A673 (cell line): ENCODE measurements at regions not wholly inside any gene's neighbourhood (a gene's known extent, or its start where the extent isn't known, plus 50 kb on each side); places are given as distances from the start of the nearest gene placed in this dataset.

Experiments used
- BruUV-seq: library from RNA; stranded (reverse); fragments of 400-500 nt; replicated peaks from 2 replicates; lab custom pipeline; 2021; lab: Mats Ljungman, UMichigan
- CTCF ChIA-PET: fragments of 300-600 bp; sonication (Branson Sonifier 250); formaldehyde crosslinking; loops from one replicate; lab custom pipeline; 2022; ENCODE audit warnings: antibody characterized with exemption; lab: Charles Lee
- POLR2A ChIA-PET: fragments of 300-600 bp; sonication (Branson Sonifier 250); formaldehyde crosslinking; loops from one replicate; lab custom pipeline; 2022; ENCODE audit warnings: antibody characterized with exemption; ENCODE audit not compliant: low non-redundant PET; lab: Charles Lee
- DNase-seq: peaks from one replicate; pipeline ENCODE4 v3.0.0-alpha.2; 2015; ENCODE audit warnings: low spot score
- H3K27ac ChIP-seq: fragments of 200-600 bp; sonication (generic); 2 replicates; pipeline ENCODE4 v1.5.1; 2016; ENCODE audit warnings: mixed run types, low read depth, mild to moderate bottlenecking, mixed read lengths, antibody characterized with exemption, low read length; ENCODE audit not compliant: poor library complexity, severe bottlenecking
- H3K27me3 ChIP-seq: fragments of 200-600 bp; sonication (generic); replicated peaks from 2 replicates; pipeline ENCODE4 v1.6.1; 2017; ENCODE audit warnings: mixed run types, low read depth, mild to moderate bottlenecking, mixed read lengths, antibody characterized with exemption, low read length; ENCODE audit not compliant: insufficient read depth, poor library complexity
- H3K36me3 ChIP-seq: fragments of 200-600 bp; sonication (generic); 2 replicates; pipeline ENCODE4 v1.6.1; 2016; ENCODE audit warnings: mixed run types, mild to moderate bottlenecking, mixed read lengths, antibody characterized with exemption, low read length; ENCODE audit not compliant: insufficient read depth, poor library complexity, severe bottlenecking
- H3K4me1 ChIP-seq: fragments of 200-600 bp; sonication (generic); 2 replicates; pipeline ENCODE4 v1.6.1; 2017; ENCODE audit warnings: mixed run types, mild to moderate bottlenecking, mixed read lengths, antibody characterized with exemption, low read length; ENCODE audit not compliant: insufficient read depth, poor library complexity, severe bottlenecking
- H3K4me3 ChIP-seq: fragments of 200-600 bp; sonication (generic); 2 replicates; pipeline ENCODE4 v1.5.1; 2016; ENCODE audit warnings: low read depth, mixed run types, mild to moderate bottlenecking, mixed read lengths, low read length; ENCODE audit not compliant: poor library complexity, severe bottlenecking
- H3K9me3 ChIP-seq: fragments of 200-600 bp; sonication (generic); 2 replicates; pipeline ENCODE4 v1.6.1; 2016; ENCODE audit warnings: mixed run types, low read depth, mild to moderate bottlenecking, mixed read lengths, antibody characterized with exemption, low read length; ENCODE audit not compliant: poor library complexity, severe bottlenecking
- CTCF ChIP-seq: fragments of 300-800, 200-600 bp; sonication (generic); conservative IDR thresholded peaks from 2 replicates; pipeline ENCODE4 v1.5.1; 2017; ENCODE audit warnings: low read depth, mild to moderate bottlenecking, antibody characterized with exemption, low read length, moderate library complexity, mixed read lengths
- EZH2 ChIP-seq: fragments of 200-600 bp; sonication (generic); IDR thresholded peaks from 2 replicates; pipeline ENCODE4 v1.6.1; 2017; ENCODE audit warnings: borderline replicate concordance, low read depth, mild to moderate bottlenecking, mixed read lengths, antibody characterized with exemption, low read length; ENCODE audit not compliant: poor library complexity, severe bottlenecking
- intact Hi-C: fragments of 100-400 bp; cut with micrococcal nuclease; formaldehyde crosslinking; loops from one replicate; pipeline ENCODE4 v1.10.0; 2022; ENCODE audit not compliant: unreplicated experiment

- Histone ChIP-seq H3K4me3 (no peak overlapping the region), H3K36me3 (no peaks in the 10 kb centered on the region), H3K9me3 (no peaks in the 10 kb centered on the region), H3K27me3 (no peaks in the 10 kb centered on the region), H3K4me1 (no peaks in the 10 kb centered on the region), H3K27ac (no peak overlapping the region)
- no peak for DNase-seq
- ChIA-PET CTCF (no interaction called here), POLR2A (no interaction called here)
- intact Hi-C loops = no loop called here
- BruUV-seq = no TSS peak
- TF ChIP-seq EZH2 (no peak), CTCF (no peak)
Observed at GRCh38 chr5:33244441-33245150, 196.2 kb upstream of the TARS1 start.

GRCh38 chr5:33254579-33254978 lies 186.2 kb upstream of the TARS1 start:
- Histone ChIP-seq H3K36me3 (no peaks in the 10 kb centered on the region), H3K9me3 (no peaks in the 10 kb centered on the region), H3K4me1 (no peaks in the 10 kb centered on the region), H3K4me3 (no peak overlapping the region), H3K27ac (no peak overlapping the region), H3K27me3 (no peaks in the 10 kb centered on the region)
- ChIA-PET CTCF (no interaction called here), POLR2A (no interaction called here)
- no peak for DNase-seq
- no TSS peak for BruUV-seq
- no peak for TF ChIP-seq EZH2
- no peak for TF ChIP-seq CTCF
- intact Hi-C loops = no loop called here

- intact Hi-C loops = no loop called here
- TF ChIP-seq CTCF = no peak
- no peak for TF ChIP-seq EZH2
- no TSS peak for BruUV-seq
- no peaks in the 10 kb centered on the region for H3K36me3 ChIP-seq
- H3K4me1 ChIP-seq = no peaks in the 10 kb centered on the region
- peak; percentile 68 for DNase-seq
- no peaks in the 10 kb centered on the region for H3K9me3 ChIP-seq
- CTCF ChIA-PET = no interaction called here
- no peaks in the 10 kb centered on the region for H3K27me3 ChIP-seq
- H3K27ac ChIP-seq = no peak overlapping the region
- H3K4me3 ChIP-seq = no peak overlapping the region
- POLR2A ChIA-PET = no interaction called here
Observed at GRCh38 chr5:33257807-33258429, 182.8 kb upstream of the TARS1 start.
